GM19463 (cell line): ENCODE measurements at regions not wholly inside any gene's neighbourhood (a gene's known extent, or its start where the extent isn't known, plus 50 kb on each side); places are given as distances from the start of the nearest gene placed in this dataset.
"Not testable (repeated sequence)": the region's sequence is repeated elsewhere in the genome, so short reads cannot be mapped to it uniquely, and the experiment has no call there.

ENCODE experiments used
- ATAC-seq: cut with Tn5 transposase; IDR thresholded peaks from one replicate; pipeline ENCODE4 v1.9.1; 2021; ENCODE audit warnings: mild to moderate bottlenecking, moderate library complexity; ENCODE audit not compliant: unreplicated experiment

DNA sequence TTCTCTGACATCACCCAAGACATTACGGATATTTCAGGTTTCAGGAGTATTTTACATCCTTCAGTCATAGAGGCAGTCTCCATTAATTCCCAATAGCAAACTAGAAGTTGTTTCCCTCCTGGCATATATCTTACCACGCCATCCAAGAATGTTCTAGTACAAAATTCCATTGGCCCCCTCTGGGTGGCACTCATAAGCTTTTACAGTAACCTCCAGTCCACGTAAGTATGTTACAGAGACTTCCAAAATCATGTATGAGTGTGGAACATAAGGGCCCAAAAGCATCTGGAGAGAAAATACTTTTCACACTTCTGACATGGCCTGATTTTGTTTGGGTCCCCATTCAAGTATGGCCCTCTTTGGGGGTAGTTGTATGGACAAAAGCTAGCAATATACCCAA lies 58.1 kb upstream of the DHRS4 start:
- ATAC-seq: no peak

DNA sequence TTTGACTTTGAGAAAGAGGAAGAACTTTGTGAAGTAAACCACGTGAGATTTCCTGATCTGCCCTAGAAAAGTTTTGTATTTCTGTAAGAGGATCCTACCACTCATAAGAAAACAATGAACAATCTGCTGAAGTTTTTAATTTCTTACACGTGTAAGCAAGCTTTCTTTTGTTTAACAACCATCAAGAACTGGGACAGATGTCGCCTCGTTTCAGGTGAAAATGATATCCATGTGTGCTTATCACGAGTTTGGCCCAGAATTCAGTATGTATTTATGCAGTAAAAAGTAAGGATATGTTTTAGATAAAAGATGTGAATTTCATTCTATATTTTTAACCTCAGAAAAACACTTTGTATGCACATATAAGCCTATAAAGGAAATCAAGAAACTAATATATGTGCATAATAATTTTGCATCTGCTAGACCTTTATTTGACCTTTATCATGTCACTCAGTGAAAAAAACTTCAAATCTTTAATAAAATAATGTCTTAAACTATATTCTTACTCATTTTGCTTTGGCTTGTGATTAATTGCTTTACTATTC lies 56.9 kb upstream of the DHRS4 start:
- ATAC-seq: no peak

DNA sequence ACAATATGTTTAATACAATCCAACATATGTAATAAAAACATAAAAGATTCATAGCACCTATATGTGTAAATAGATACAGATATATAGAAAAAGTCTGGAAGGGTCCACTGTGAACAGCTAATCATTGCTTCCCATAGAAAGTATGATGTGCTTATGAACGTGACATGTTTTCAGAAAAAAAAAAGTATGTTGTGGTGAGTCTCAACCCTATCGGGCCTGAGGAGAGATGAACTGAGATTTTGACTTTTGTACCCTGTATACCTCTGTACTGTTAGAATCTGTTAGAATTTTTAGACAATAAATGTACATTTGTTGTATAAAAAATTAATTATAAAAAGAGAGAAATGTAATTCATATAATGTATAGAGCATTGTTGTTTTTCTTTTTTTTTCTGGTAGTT lies 56.3 kb upstream of the DHRS4 start:
- not testable (repeated sequence) for ATAC-seq

DNA sequence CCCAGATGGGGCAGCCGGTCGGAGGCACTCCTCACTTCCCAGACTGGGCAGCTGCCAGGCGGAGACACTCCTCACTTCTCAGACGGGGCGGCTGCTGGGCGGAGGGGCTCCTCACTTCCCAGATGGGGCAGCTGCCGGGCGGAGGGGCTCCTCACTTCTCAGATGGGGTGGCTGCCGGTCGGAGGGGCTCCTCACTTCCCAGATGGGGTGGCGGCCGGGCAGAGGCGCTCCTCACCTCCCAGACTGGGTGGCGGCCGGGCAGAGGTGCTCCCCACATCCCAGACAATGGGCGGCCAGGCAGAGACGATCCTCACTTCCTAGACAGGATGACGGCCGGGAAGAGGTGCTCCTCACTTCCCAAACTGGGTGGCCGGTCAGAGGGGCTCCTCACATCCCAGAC lies 55.2 kb upstream of the DHRS4 start:
- not testable (repeated sequence) for ATAC-seq

DNA sequence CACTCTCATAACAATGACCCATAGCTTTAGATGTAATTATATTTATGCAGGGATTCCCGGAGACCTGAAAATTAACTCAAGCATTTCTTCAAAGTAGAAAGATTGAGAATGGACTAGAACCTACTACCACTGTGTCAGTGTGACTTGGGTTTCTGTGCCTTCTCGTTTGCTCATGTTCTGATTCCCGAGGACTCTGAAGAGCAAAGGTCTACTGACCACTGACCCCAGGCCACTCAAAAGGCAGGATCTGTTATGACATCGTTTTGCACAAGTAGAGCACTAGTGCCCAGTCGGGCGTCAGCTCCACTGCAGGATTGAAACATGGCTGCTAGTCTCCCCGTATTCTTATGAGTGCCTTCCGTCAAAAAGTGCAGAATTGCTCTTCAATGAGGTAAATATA lies 53.8 kb upstream of the DHRS4 start:
- ATAC-seq: no peak

DNA sequence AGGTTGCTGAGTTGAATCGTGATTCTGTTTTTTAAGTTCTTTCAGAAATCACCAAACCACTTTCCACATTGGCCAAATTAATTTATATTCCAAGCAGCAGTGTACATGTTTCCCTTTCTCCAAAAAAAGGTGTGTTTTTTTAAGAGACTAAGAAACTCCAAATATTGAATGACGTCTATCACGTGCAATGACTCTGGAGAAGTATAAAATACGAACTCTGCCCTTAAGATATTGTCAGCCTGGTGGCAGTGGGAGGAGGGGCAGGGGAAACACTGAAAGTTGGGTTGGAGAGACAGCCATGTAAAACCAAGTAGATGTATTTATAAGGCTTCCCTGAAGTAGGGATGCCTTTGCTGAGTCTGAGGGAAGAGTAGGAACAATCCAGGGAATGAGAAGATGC lies 50.1 kb upstream of the DHRS4 start:
- no peak for ATAC-seq
